Panc1 (cell line): ENCODE measurements at regions not wholly inside any gene's neighbourhood (a gene's known extent, or its start where the extent isn't known, plus 50 kb on each side); places are given as distances from the start of the nearest gene placed in this dataset.

ENCODE experiments used
- ATAC-seq: fragments of 200-7000 bp; cut with Tn5 transposase; 2 replicates; pipeline ENCODE4 v1.9.1; 2020; ENCODE audit warnings: mild to moderate bottlenecking, moderate library complexity
- BruUV-seq: library from RNA; stranded (reverse); fragments of 400-500 nt; replicated peaks from 2 replicates; lab custom pipeline; 2021; lab: Mats Ljungman, UMichigan
- CTCF ChIA-PET: fragments of 300-600 bp; sonication (Branson Sonifier 250); formaldehyde crosslinking; loops from one replicate; lab custom pipeline; 2022; ENCODE audit warnings: antibody characterized with exemption; lab: Charles Lee
- POLR2A ChIA-PET: fragments of 300-600 bp; sonication (Branson Sonifier 250); formaldehyde crosslinking; loops from one replicate; lab custom pipeline; 2022; ENCODE audit warnings: antibody characterized with exemption; lab: Charles Lee
- DNase-seq: peaks from one replicate; pipeline ENCODE4 v3.0.0-alpha.2; 2010; ENCODE audit warnings: low read depth, low spot score
- H3K27ac ChIP-seq: 2 replicates; pipeline ENCODE4 v1.5.1; 2011; ENCODE audit warnings: mild to moderate bottlenecking, low read length, inconsistent platforms
- H3K27me3 ChIP-seq: fragments of 200-500 bp; sonication (Bioruptor generic); 2 replicates; pipeline ENCODE4 v1.6.0; 2014; ENCODE audit warnings: low read length, inconsistent platforms; ENCODE audit not compliant: control insufficient read depth, insufficient read depth
- H3K36me3 ChIP-seq: fragments of 200-500 bp; sonication (Bioruptor generic); 2 replicates; pipeline ENCODE4 v1.5.1; 2014; ENCODE audit warnings: inconsistent platforms, mild to moderate bottlenecking, low read length, moderate library complexity; ENCODE audit not compliant: control insufficient read depth, insufficient read depth
- H3K4me1 ChIP-seq: 2 replicates; pipeline ENCODE4 v1.5.1; 2011; ENCODE audit warnings: inconsistent platforms, mild to moderate bottlenecking, low read length, moderate library complexity; ENCODE audit not compliant: control insufficient read depth, insufficient read depth
- H3K4me3 ChIP-seq, 2 experiments: 2 replicates each; pipeline ENCODE4 v1.5.1; 2011 to 2012; ENCODE audit warnings: low read depth in 2 of 2, low read length in 2 of 2, mild to moderate bottlenecking in 2 of 2, inconsistent platforms in 1 of 2, moderate library complexity in 1 of 2
- H3K9me3 ChIP-seq: fragments of 200-500 bp; sonication (Bioruptor generic); 2 replicates; pipeline ENCODE4 v1.5.1; 2014; ENCODE audit warnings: low read depth, mild to moderate bottlenecking, inconsistent platforms, low read length, moderate library complexity; ENCODE audit not compliant: control insufficient read depth, insufficient read depth
- CTCF ChIP-seq: fragments of 450-650 bp; IDR thresholded peaks from 2 replicates; pipeline ENCODE4 v1.5.1; 2017; ENCODE audit warnings: mild to moderate bottlenecking
- POLR2AphosphoS5 ChIP-seq: IDR thresholded peaks from 2 replicates; pipeline ENCODE4 v1.6.1; 2012; ENCODE audit warnings: mild to moderate bottlenecking, low read depth, low read length, moderate library complexity
- REST ChIP-seq, 2 experiments: IDR thresholded peaks; 2 replicates each; pipeline ENCODE4 v1.6.1; 2011 to 2012; ENCODE audit warnings: low read depth in 2 of 2, control low read depth in 1 of 2, low read length in 1 of 2, mild to moderate bottlenecking in 1 of 2, moderate library complexity in 1 of 2; ENCODE audit not compliant: insufficient read depth in 1 of 2
- SIN3A ChIP-seq: IDR thresholded peaks from 2 replicates; pipeline ENCODE4 v1.6.1; 2012; ENCODE audit warnings: low read depth, mild to moderate bottlenecking, low read length, moderate library complexity, borderline replicate concordance; ENCODE audit not compliant: insufficient read depth
- TCF7L2 ChIP-seq: IDR thresholded peaks from 2 replicates; pipeline ENCODE4 v1.6.1; 2011; ENCODE audit warnings: mild to moderate bottlenecking, low read depth, low read length, inconsistent platforms
- in situ Hi-C: cut with HindIII; loops from 2 replicates; pipeline ENCODE4 v1.10.0; 2016; ENCODE audit warnings: low sequenced_read_pairs, low pct_unique_long_range_greater_than_20kb
- intact Hi-C: fragments of 100-400 bp; cut with micrococcal nuclease; formaldehyde crosslinking; loops from one replicate; pipeline ENCODE4 v1.10.0; 2022; ENCODE audit not compliant: unreplicated experiment

GRCh38 chr10:63806330-63806729 is 285.1 kb downstream of the REEP3 start:
- DNase-seq (no peak), ATAC-seq (no peak)
- no peak overlapping the region for H3K27ac ChIP-seq
- ChIA-PET POLR2A (no interaction called here), CTCF (no interaction called here)
- no peaks in the 10 kb centered on the region for H3K4me1 ChIP-seq
- H3K4me3 ChIP-seq = no peak overlapping the region
- TF ChIP-seq CTCF (no peak), REST (IDR thresholded peaks at IDR 0.05; ENCODE audit: insufficient read depth in 1 of 2, low read depth in 2 of 2, low read length in 1 of 2) (no peak), TCF7L2 (no peak), POLR2AphosphoS5 (no peak), SIN3A (no peak)
- H3K9me3 ChIP-seq = no peaks in the 10 kb centered on the region
- BruUV-seq = no TSS peak
- intact Hi-C loops (no loop called here), in situ Hi-C loops (no loop called here)
- peaks cover 2% of the 10 kb centered on the region; the same call in 1 of the 2 replicates for H3K27me3 ChIP-seq
- no peaks in the 10 kb centered on the region for H3K36me3 ChIP-seq

GRCh38 chr10:63812501-63812900 is 291.3 kb downstream of the REEP3 start:
- CTCF ChIA-PET = no interaction called here
- POLR2A ChIA-PET = no interaction called here
- Histone ChIP-seq H3K27ac (no peak overlapping the region), H3K9me3 (no peaks in the 10 kb centered on the region), H3K36me3 (no peaks in the 10 kb centered on the region), H3K27me3 (no peaks in the 10 kb centered on the region), H3K4me3 (no peak overlapping the region), H3K4me1 (no peaks in the 10 kb centered on the region)
- intact Hi-C loops (no loop called here), in situ Hi-C loops (no loop called here)
- DNase-seq = no peak
- no peak for ATAC-seq
- BruUV-seq = no TSS peak
- TF ChIP-seq REST (IDR thresholded peaks at IDR 0.05; ENCODE audit: insufficient read depth in 1 of 2, low read depth in 2 of 2, low read length in 1 of 2) (no peak), CTCF (no peak), TCF7L2 (no peak), POLR2AphosphoS5 (no peak), SIN3A (no peak)
